ENCODE measurements at regions not wholly inside any gene's neighbourhood (a gene's known extent, or its start where the extent isn't known, plus 50 kb on each side); places are given as distances from the start of the nearest gene placed in this dataset.

DNA sequence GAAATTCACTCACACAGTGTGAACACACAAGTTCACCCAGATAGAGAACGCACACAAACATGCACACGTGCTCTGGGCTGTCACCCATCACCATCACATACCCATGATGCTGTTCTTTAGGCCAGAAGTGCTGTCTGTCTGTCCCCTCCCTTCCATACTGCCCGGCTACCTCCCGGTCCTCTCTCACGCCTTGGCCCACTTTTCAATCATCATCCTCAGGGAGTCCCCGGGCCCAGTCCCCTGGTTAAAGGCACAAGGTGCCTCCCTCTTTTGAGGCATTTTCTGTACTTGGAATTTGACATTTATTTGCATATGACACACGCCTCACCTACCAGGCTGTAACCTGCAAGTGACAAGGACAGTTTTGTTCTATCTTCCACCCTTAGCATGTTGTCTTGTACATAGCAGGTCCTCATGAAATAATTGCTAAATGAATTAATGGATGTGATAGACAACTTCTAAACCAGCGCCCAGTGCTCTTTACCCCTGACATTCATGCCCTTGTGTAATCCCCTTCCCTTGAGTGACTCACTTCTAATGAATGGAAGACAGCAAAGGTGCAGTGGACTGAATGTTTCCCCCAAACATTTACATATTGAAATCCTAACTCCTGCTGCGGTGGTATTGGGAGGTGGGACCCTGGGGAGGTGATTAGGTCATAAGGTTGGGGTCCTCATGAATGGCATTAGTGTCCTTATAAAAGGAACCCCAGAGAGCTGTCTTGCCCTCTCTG, 73.9 kb upstream of the ADPGK start:
- Histone ChIP-seq H3K23ac (ENCODE audit: insufficient read length, low read depth, low read length) (no peak overlapping the region), H3K79me2 (ENCODE audit: insufficient read depth, low read length) (no peaks in the 10 kb centered on the region), H3K4me2 (ENCODE audit: insufficient read depth, insufficient read length, low read length) (no peak overlapping the region), H3K23me2 (ENCODE audit: insufficient read length, low read depth, low read length, poor library complexity, severe bottlenecking) (no peaks in the 10 kb centered on the region), H4K5ac (ENCODE audit: insufficient read length, low read depth, low read length) (no peak overlapping the region), H4K8ac (replicated peaks; ENCODE audit: insufficient read length, low read depth, low read length) (no peak overlapping the region), H2AFZ (ENCODE audit: low read length) (no peak overlapping the region), H3K18ac (ENCODE audit: insufficient read length, low read depth, low read length) (no peak overlapping the region), H3K27me3 (ENCODE audit: insufficient read depth, low read length) (no peaks in the 10 kb centered on the region), H3K9me3 (ENCODE audit: control insufficient read depth, low read depth, low read length) (no peaks in the 10 kb centered on the region), H3K14ac (ENCODE audit: insufficient read depth, low read length) (no peak overlapping the region), H4K91ac (ENCODE audit: insufficient read length, low read depth, low read length) (no peak overlapping the region), H3K4me1 (ENCODE audit: insufficient read depth, low read length) (peaks cover 3% of the 10 kb centered on the region; the same call in 1 of the 2 replicates), H2AK5ac (ENCODE audit: insufficient read length, low read length) (no peak overlapping the region), H3K4ac (ENCODE audit: low read depth, low read length) (no peak overlapping the region), H2BK120ac (ENCODE audit: low read depth, low read length, poor library complexity, severe bottlenecking) (no peak overlapping the region), H3K27ac (ENCODE audit: insufficient read length, low read depth, low read length) (no peak overlapping the region), H4K20me1 (ENCODE audit: control insufficient read depth, insufficient read depth, insufficient read length) (no peaks in the 10 kb centered on the region), H3K79me1 (ENCODE audit: insufficient read depth, low read depth, low read length, poor library complexity, severe bottlenecking) (no peaks in the 10 kb centered on the region), H3K9ac (ENCODE audit: extremely low read depth, insufficient read length, low read length) (no peak overlapping the region), H2BK12ac (ENCODE audit: insufficient read length, low read depth, low read length) (no peak overlapping the region), H2BK15ac (ENCODE audit: low read depth, low read length) (no peak overlapping the region), H3K56ac (ENCODE audit: insufficient read length, low read depth, low read length) (no peak overlapping the region), H2BK5ac (ENCODE audit: insufficient read length, low read length) (no peak overlapping the region), H3T11ph (ENCODE audit: low read length) (no peak overlapping the region), H2BK20ac (ENCODE audit: low read depth, low read length, poor library complexity, severe bottlenecking) (no peak overlapping the region)
- Mint-ChIP-seq H3K9me3 (no peaks in the 10 kb centered on the region), H3K4me1 (peaks cover 14 to 19% of the 10 kb centered on the region in 2 experiments), H3K27me3 (ENCODE audit: low read depth) (peaks cover 12% of the 10 kb centered on the region), H3K36me3 (ENCODE audit: insufficient read depth in 1 of 3, low read depth in 3 of 3) (no peaks in the 10 kb centered on the region), H3K27ac (peak overlapping the region in 1 of 3 experiments; percentile 49; a peak in 1 of 7 replicates), H3K4me3 (no peak overlapping the region)
- WGBS (ENCODE audit: extremely low coverage, insufficient read length, low lambda C conversion rate), result no CpG with 5 or more reads among the region's 9 CpGs
- no peak for DNase-seq
- TF ChIP-seq, protein P1, sequence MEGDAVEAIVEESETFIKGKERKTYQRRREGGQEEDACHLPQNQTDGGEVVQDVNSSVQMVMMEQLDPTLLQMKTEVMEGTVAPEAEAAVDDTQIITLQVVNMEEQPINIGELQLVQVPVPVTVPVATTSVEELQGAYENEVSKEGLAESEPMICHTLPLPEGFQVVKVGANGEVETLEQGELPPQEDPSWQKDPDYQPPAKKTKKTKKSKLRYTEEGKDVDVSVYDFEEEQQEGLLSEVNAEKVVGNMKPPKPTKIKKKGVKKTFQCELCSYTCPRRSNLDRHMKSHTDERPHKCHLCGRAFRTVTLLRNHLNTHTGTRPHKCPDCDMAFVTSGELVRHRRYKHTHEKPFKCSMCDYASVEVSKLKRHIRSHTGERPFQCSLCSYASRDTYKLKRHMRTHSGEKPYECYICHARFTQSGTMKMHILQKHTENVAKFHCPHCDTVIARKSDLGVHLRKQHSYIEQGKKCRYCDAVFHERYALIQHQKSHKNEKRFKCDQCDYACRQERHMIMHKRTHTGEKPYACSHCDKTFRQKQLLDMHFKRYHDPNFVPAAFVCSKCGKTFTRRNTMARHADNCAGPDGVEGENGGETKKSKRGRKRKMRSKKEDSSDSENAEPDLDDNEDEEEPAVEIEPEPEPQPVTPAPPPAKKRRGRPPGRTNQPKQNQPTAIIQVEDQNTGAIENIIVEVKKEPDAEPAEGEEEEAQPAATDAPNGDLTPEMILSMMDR (conservative IDR thresholded peaks at IDR 0.05), result no peak
